A549 (cell line): ENCODE measurements at regions not wholly inside any gene's neighbourhood (a gene's known extent, or its start where the extent isn't known, plus 50 kb on each side); places are given as distances from the start of the nearest gene placed in this dataset.

ENCODE experiments used
- EP300 ChIP-seq, 2 experiments: fragments of >200 bp; sonication (Bioruptor Twin); formaldehyde crosslinking; IDR thresholded peaks; 2 replicates in 1 of 2; 3 replicates in 1 of 2; pipeline ENCODE4 v1.6.1; 2016 to 2017
- JUN ChIP-seq, 2 experiments: fragments of >200 bp; sonication (Bioruptor Twin); formaldehyde crosslinking; IDR thresholded peaks; 2 replicates in 1 of 2; 3 replicates in 1 of 2; pipeline ENCODE4 v1.6.1; 2016 to 2017
- JUNB ChIP-seq: fragments of >200 bp; sonication (Bioruptor Twin); formaldehyde crosslinking; IDR thresholded peaks from 2 replicates; pipeline ENCODE4 v1.6.1; 2016
- MYC ChIP-seq: IDR thresholded peaks from 2 replicates; pipeline ENCODE4 v1.6.1; 2012; ENCODE audit warnings: mild to moderate bottlenecking, inconsistent platforms, low read length, improper control_type of control experiment, borderline replicate concordance
- POLR2A ChIP-seq: IDR thresholded peaks from 2 replicates; pipeline ENCODE4 v1.6.1; 2012; ENCODE audit warnings: mild to moderate bottlenecking, low read length
- RAD21 ChIP-seq, 2 experiments: fragments of >200 bp in 1 of 2; sonication (Bioruptor Twin) in 1 of 2; formaldehyde crosslinking in 1 of 2; IDR thresholded peaks in 1 of 2; conservative IDR thresholded peaks in 1 of 2; 2 replicates in 1 of 2; 3 replicates in 1 of 2; pipeline ENCODE4 v1.6.1; 2012 to 2018; ENCODE audit warnings: inconsistent platforms in 1 of 2
- RFX5 ChIP-seq: fragments of 450-650 bp; IDR thresholded peaks from 2 replicates; pipeline ENCODE4 v1.7.1; 2014; ENCODE audit warnings: antibody characterized with exemption, mild to moderate bottlenecking, moderate library complexity
- ZNF302 ChIP-seq: fragments of 250-450 bp; sonication (Bioruptor Pico); IDR thresholded peaks from 2 replicates; pipeline ENCODE4 v1.9.0; 2021; ENCODE audit warnings: inconsistent platforms, mild to moderate bottlenecking, moderate library complexity
- TF ChIP-seq, protein P1 (sequence below): IDR thresholded peaks from 2 replicates; pipeline ENCODE4 v1.6.1; 2012
- TF ChIP-seq, protein P2 (sequence below): fragments of 200-600 bp; sonication (generic); IDR thresholded peaks from 2 replicates; pipeline ENCODE4 v1.6.1; 2016; ENCODE audit warnings: antibody characterized with exemption, mild to moderate bottlenecking, moderate library complexity

DNA sequence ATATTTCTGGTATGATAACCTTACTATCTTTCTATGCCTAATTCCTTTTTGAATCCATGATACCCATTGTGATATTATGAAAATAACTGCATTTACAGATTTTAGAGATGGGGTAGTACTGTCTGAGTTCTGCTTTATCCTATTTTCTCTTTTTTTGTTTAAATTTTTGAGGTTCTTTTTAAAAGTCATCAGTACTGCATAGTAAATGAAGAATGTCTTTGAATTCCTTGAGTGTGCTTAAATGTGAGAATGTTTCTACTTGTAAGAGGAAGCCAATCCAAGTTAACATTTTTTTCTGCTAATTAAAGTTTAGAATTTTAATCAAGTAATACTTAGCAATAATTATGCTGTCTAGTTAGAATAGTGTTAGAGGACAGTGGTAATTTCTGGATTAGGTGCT, 474.6 kb downstream of the PCNX1 start:
- TF ChIP-seq EP300 (IDR thresholded peaks at IDR 0.05) = no peak
- no peak for TF ChIP-seq RFX5
- no peak for TF ChIP-seq JUNB
- no peak for TF ChIP-seq RAD21 (conservative IDR thresholded peaks at IDR 0.05 in 1 of 2, IDR thresholded peaks at IDR 0.05 in 1 of 2)
- no peak for TF ChIP-seq POLR2A
- TF ChIP-seq JUN (IDR thresholded peaks at IDR 0.05) = no peak
- TF ChIP-seq, protein P1, sequence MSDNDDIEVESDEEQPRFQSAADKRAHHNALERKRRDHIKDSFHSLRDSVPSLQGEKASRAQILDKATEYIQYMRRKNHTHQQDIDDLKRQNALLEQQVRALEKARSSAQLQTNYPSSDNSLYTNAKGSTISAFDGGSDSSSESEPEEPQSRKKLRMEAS = no peak
- TF ChIP-seq ZNF302 (CRISPR knock-in tag) = no peak
- TF ChIP-seq MYC = no peak
- TF ChIP-seq, protein P2, sequence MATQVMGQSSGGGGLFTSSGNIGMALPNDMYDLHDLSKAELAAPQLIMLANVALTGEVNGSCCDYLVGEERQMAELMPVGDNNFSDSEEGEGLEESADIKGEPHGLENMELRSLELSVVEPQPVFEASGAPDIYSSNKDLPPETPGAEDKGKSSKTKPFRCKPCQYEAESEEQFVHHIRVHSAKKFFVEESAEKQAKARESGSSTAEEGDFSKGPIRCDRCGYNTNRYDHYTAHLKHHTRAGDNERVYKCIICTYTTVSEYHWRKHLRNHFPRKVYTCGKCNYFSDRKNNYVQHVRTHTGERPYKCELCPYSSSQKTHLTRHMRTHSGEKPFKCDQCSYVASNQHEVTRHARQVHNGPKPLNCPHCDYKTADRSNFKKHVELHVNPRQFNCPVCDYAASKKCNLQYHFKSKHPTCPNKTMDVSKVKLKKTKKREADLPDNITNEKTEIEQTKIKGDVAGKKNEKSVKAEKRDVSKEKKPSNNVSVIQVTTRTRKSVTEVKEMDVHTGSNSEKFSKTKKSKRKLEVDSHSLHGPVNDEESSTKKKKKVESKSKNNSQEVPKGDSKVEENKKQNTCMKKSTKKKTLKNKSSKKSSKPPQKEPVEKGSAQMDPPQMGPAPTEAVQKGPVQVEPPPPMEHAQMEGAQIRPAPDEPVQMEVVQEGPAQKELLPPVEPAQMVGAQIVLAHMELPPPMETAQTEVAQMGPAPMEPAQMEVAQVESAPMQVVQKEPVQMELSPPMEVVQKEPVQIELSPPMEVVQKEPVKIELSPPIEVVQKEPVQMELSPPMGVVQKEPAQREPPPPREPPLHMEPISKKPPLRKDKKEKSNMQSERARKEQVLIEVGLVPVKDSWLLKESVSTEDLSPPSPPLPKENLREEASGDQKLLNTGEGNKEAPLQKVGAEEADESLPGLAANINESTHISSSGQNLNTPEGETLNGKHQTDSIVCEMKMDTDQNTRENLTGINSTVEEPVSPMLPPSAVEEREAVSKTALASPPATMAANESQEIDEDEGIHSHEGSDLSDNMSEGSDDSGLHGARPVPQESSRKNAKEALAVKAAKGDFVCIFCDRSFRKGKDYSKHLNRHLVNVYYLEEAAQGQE = no peak
